ENCODE measurements at regions not wholly inside any gene's neighbourhood (a gene's known extent, or its start where the extent isn't known, plus 50 kb on each side); places are given as distances from the start of the nearest gene placed in this dataset.

DNA sequence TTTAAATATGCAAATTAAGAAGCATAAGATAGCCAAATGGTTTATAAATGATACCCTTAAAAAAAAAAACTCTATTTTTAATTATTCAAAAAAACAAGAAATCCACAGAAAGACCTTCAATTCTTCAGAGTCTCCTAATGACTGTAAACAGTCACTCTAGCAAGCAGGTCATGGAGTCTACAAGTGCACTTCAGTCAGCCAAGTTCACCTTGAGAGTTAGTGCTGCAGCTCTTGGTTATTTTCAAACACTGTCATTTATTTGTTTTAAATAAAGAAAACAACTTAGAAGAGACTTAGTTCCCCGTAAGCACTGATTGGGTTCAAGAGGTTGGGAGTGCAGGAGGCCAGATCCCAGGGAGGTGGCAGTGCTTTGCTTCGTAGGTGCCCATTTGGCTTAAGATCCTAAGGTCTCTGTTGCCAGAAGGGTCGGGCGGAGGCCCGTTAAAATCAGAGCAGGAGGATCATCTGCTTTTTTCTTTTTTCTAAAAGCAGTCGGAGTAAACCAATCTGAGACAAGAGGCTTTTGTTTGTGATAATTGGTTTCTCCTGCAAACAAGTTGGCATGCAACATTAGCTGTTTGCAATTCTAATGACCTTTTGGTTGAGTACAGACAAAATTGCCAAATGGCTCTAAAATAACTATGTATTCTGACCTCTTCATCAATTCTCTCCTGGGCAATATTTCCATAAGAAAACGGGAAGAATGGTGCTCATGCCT lies 86.4 kb upstream of the ELMO1 start:
- H3K4me3 ChIP-seq (replicated peaks; ENCODE audit: low read depth, low read length), result no peak overlapping the region
- TF ChIP-seq, protein P1, sequence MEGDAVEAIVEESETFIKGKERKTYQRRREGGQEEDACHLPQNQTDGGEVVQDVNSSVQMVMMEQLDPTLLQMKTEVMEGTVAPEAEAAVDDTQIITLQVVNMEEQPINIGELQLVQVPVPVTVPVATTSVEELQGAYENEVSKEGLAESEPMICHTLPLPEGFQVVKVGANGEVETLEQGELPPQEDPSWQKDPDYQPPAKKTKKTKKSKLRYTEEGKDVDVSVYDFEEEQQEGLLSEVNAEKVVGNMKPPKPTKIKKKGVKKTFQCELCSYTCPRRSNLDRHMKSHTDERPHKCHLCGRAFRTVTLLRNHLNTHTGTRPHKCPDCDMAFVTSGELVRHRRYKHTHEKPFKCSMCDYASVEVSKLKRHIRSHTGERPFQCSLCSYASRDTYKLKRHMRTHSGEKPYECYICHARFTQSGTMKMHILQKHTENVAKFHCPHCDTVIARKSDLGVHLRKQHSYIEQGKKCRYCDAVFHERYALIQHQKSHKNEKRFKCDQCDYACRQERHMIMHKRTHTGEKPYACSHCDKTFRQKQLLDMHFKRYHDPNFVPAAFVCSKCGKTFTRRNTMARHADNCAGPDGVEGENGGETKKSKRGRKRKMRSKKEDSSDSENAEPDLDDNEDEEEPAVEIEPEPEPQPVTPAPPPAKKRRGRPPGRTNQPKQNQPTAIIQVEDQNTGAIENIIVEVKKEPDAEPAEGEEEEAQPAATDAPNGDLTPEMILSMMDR (IDR thresholded peaks at IDR 0.05; ENCODE audit: low read length, missing control alignments), result no peak
- no peak for DNase-seq (ENCODE audit: low read depth)

DNA sequence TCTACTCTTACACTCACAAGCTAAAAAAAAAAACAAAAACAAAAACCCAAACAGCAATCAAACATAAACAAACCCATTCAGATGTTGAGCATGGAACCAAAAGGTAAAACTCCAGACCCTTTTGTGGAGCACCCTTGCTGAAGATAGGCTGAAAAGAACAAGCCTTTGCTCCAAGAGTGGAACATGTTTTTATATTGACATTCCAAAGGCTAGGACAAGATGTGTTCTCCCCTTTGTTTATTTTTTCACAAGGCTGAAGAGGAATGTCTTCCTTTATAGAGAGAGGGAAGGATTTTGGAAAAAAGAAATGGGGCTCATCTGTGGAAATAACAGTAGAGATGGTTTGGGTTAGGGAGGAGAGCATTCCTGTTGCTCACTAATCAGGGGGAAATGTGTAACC lies 87.2 kb upstream of the ELMO1 start:
- no peak for DNase-seq (ENCODE audit: low read depth)
- TF ChIP-seq, protein P1 (IDR thresholded peaks at IDR 0.05; ENCODE audit: low read length, missing control alignments), result no peak

DNA sequence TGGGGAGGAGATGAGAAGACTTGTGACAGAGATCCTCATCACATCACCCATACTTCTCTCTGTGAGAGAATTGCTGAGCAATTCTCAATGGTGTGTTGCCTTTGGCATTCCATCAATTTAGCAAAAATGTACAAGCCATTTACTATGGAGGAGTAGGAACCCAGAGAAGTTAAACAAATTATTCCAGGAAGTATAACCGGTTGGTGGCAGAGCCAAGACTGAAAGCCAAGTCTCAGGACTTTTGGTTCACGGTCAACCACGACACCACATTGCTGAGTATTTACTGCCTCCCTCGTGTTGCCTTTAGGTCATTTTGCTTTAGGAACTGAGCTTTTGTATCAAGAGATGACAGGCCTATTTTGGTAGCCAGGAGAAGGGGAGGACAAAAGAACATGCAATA lies 88.0 kb upstream of the ELMO1 start:
- TF ChIP-seq, protein P1 (IDR thresholded peaks at IDR 0.05; ENCODE audit: low read length, missing control alignments), result no peak
- no peak overlapping the region for H3K4me3 ChIP-seq (replicated peaks; ENCODE audit: low read depth, low read length)
- DNase-seq (ENCODE audit: low read depth), result no peak

More for the DNA sequence above, 87.2 kb upstream of the ELMO1 start:
- H3K4me3 ChIP-seq (replicated peaks; ENCODE audit: low read depth, low read length), result no peak overlapping the region

DNA sequence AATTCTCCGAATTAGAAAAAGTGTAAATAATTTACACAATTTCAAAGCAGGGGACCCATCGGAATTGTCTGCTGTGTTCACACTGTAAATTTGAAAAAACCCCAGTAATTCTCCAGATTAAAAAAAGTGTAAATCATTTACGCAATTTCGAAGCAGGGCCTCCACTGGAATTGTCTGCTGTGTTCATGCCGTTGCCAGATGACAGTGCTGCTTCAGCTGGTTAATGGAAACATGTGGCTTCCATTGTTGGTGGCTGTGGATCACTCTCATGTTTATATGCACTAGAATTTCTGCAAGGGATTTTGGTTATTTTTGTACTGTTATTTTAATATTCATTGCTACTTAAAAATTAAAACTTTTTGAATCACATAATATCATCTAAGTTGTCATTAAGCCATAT lies 88.8 kb upstream of the ELMO1 start:
- DNase-seq (ENCODE audit: low read depth), result no peak
- no peak overlapping the region for H3K4me3 ChIP-seq (replicated peaks; ENCODE audit: low read depth, low read length)
- TF ChIP-seq, protein P1 (IDR thresholded peaks at IDR 0.05; ENCODE audit: low read length, missing control alignments), result no peak

DNA sequence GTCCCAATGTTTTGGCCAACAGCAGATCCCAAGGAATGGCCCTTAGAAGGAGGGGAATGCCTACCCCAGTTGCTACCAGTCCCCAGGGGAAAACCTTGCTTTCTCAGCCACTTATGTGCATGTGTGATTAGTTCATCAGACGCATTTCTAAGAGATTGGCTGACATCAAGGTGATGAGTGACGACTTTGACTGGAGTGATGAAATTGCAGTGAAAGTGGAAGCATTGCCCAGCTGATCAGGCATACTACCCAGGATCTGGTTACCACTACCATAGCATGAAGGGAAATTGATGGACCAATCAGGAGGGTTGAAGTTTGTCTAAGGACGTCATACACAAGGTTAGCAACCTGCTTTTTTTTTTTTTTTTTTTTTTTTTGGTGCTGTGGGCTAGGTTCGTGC lies 90.3 kb upstream of the ELMO1 start:
- TF ChIP-seq, protein P1 (IDR thresholded peaks at IDR 0.05; ENCODE audit: low read length, missing control alignments), result no peak
- no peak overlapping the region for H3K4me3 ChIP-seq (replicated peaks; ENCODE audit: low read depth, low read length)
- no peak for DNase-seq (ENCODE audit: low read depth)

DNA sequence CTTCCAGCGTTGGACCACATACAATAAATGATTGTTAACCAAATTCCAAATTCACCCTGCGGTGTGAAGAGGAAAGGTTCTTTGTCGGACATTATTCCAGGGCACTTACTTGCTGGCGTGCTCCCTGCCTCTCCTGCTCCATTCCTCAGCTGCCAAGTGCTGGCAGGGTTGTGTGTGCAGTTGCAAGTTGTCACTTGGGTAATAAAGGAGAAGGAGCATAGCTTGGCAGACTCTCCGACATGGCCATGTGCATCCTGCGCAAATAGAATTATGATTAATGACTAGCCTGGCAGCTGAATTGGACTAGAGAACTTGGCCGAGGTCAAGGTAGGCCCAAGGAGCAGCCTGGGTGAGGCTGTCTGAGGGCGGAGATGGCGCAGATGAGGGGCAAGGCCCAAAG lies 92.3 kb upstream of the ELMO1 start:
- H3K4me3 ChIP-seq (replicated peaks; ENCODE audit: low read depth, low read length), result no peak overlapping the region
- DNase-seq (ENCODE audit: low read depth), result no peak
- TF ChIP-seq, protein P1 (IDR thresholded peaks at IDR 0.05; ENCODE audit: low read length, missing control alignments), result no peak

All from fibroblast of pulmonary artery (primary cell).